HEK293T (cell line): ENCODE measurements at regions not wholly inside any gene's neighbourhood (a gene's known extent, or its start where the extent isn't known, plus 50 kb on each side); places are given as distances from the start of the nearest gene placed in this dataset.
"Not testable (repeated sequence)": the region's sequence is repeated elsewhere in the genome, so short reads cannot be mapped to it uniquely, and the experiment has no call there.

ENCODE experiments used
- ARNT ChIP-seq: fragments of 450-650 bp; IDR thresholded peaks from 2 replicates; pipeline ENCODE4 v1.6.1; 2017; ENCODE audit warnings: mild to moderate bottlenecking
- BHLHE40 ChIP-seq: fragments of 450-650 bp; IDR thresholded peaks from 2 replicates; pipeline ENCODE4 v1.6.1; 2016; ENCODE audit warnings: mild to moderate bottlenecking, moderate library complexity, borderline replicate concordance
- CTBP1 ChIP-seq: fragments of 450-650 bp; IDR thresholded peaks from 2 replicates; pipeline ENCODE4 v1.6.1; 2016; ENCODE audit warnings: borderline replicate concordance
- ELF4 ChIP-seq: fragments of 450-650 bp; IDR thresholded peaks from 2 replicates; pipeline ENCODE4 v1.6.1; 2017; ENCODE audit warnings: antibody characterized with exemption
- FOXM1 ChIP-seq: fragments of 450-650 bp; IDR thresholded peaks from 2 replicates; pipeline ENCODE4 v1.6.1; 2017; ENCODE audit warnings: mild to moderate bottlenecking, borderline replicate concordance
- HDGF ChIP-seq: fragments of 450-650 bp; IDR thresholded peaks from 2 replicates; pipeline ENCODE4 v1.6.1; 2017; ENCODE audit warnings: antibody characterized with exemption, borderline replicate concordance
- LEF1 ChIP-seq: fragments of 450-650 bp; IDR thresholded peaks from 2 replicates; pipeline ENCODE4 v1.6.1; 2017; ENCODE audit warnings: mild to moderate bottlenecking, borderline replicate concordance
- NFRKB ChIP-seq: fragments of 450-650 bp; IDR thresholded peaks from 2 replicates; pipeline ENCODE4 v1.6.1; 2016; ENCODE audit warnings: mild to moderate bottlenecking, moderate library complexity
- PKNOX1 ChIP-seq: fragments of 450-650 bp; IDR thresholded peaks from 2 replicates; pipeline ENCODE4 v1.6.1; 2016
- SP1 ChIP-seq: fragments of 450-650 bp; IDR thresholded peaks from 2 replicates; pipeline ENCODE4 v1.6.1; 2017
- SUZ12 ChIP-seq: fragments of 450-650 bp; IDR thresholded peaks from 2 replicates; pipeline ENCODE4 v1.6.1; 2016; ENCODE audit warnings: mild to moderate bottlenecking
- TARDBP ChIP-seq: fragments of 450-650 bp; IDR thresholded peaks from 2 replicates; pipeline ENCODE4 v1.6.1; 2016

GRCh38 chrX:99939206-99939882 lies 470.7 kb downstream of the PCDH19 start:
- TF ChIP-seq CTBP1, ELF4, FOXM1, PKNOX1, ARNT, BHLHE40, NFRKB, SP1, SUZ12, HDGF, TARDBP, LEF1: not testable (repeated sequence)
